Breast epithelium (tissue), 3 donors: ENCODE measurements at regions not wholly inside any gene's neighbourhood (a gene's known extent, or its start where the extent isn't known, plus 50 kb on each side); places are given as distances from the start of the nearest gene placed in this dataset.

Source experiments
- POLR2A ChIP-seq: fragments of 450-650 bp; IDR thresholded peaks from one replicate; pipeline ENCODE4 v1.6.1; 2016; ENCODE audit warnings: antibody characterized with exemption, mild to moderate bottlenecking, moderate library complexity
- POLR2AphosphoS5 ChIP-seq, 3 donors: sonication (generic); formaldehyde crosslinking; IDR thresholded peaks; one replicate each; pipeline ENCODE4 v1.6.1; 2017; ENCODE audit warnings: antibody characterized with exemption in 3 of 3

DNA sequence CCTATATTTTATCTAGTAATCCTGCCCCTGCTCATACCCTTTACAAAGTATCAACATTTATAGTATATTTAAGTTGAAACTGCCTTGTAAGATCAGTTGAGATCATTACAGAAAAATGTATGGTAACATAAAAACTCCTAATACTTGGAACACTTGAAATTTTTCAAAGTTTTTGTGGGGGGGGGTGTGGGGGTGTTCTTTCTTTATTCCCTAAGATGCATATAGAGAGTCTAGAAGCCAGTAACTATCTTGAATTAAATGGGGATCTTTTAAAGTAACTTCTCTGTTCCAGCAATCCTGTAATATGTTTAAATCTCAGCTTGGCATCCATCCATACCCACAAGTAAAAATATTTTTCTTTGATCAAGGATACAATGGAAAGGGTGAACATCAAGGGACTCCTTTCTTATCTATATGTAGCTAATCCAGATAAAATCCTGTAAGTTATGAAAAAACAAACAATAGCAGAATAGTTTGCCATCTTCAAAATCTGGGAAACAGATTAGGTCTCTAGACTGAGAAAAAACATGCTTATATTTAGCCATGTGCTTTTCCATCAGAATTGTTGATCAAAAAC, 455.3 kb downstream of the MEIS1 start:
- TF ChIP-seq POLR2A (no peak), POLR2AphosphoS5 (IDR thresholded peaks at IDR 0.05) (no peak)
